ENCODE measurements at regions not wholly inside any gene's neighbourhood (a gene's known extent, or its start where the extent isn't known, plus 50 kb on each side); places are given as distances from the start of the nearest gene placed in this dataset.
"Not testable (repeated sequence)": the region's sequence is repeated elsewhere in the genome, so short reads cannot be mapped to it uniquely, and the experiment has no call there.

- DNase-seq (ENCODE audit: extremely low read depth, insufficient read length), result no peak
- no peaks in the 10 kb centered on the region for H3K36me3 ChIP-seq (ENCODE audit: control insufficient read depth, insufficient read depth, low read length)
- H3K4me3 ChIP-seq (replicated peaks; ENCODE audit: low read depth, low read length), result no peak overlapping the region
- no peaks in the 10 kb centered on the region for H3K27me3 ChIP-seq (replicated peaks; ENCODE audit: control insufficient read depth, insufficient read depth, low read length)
- no peak for TF ChIP-seq CTCF (IDR thresholded peaks at IDR 0.05; ENCODE audit: insufficient read depth, low read length, poor library complexity, severe bottlenecking)
Measured at GRCh38 chrX:73932522-73932921, 80.0 kb upstream of the XIST start.

- Histone ChIP-seq H3K36me3 (ENCODE audit: control insufficient read depth, insufficient read depth, low read length) (no peaks in the 10 kb centered on the region), H3K4me3 (replicated peaks; ENCODE audit: low read depth, low read length) (no peak overlapping the region), H3K27me3 (replicated peaks; ENCODE audit: control insufficient read depth, insufficient read depth, low read length) (no peaks in the 10 kb centered on the region)
- TF ChIP-seq CTCF (IDR thresholded peaks at IDR 0.05; ENCODE audit: insufficient read depth, low read length, poor library complexity, severe bottlenecking), result no peak
- DNase-seq (ENCODE audit: extremely low read depth, insufficient read length), result no peak
Measured at GRCh38 chrX:73930300-73930699, 77.8 kb upstream of the XIST start.

GRCh38 chrX:73922856-73923455 lies 70.4 kb upstream of the XIST start:
- DNase-seq (ENCODE audit: extremely low read depth, insufficient read length), result no peak
- Histone ChIP-seq H3K27me3 (replicated peaks; ENCODE audit: control insufficient read depth, insufficient read depth, low read length) (no peaks in the 10 kb centered on the region), H3K4me3 (replicated peaks; ENCODE audit: low read depth, low read length) (no peak overlapping the region), H3K36me3 (ENCODE audit: control insufficient read depth, insufficient read depth, low read length) (no peaks in the 10 kb centered on the region)
- TF ChIP-seq CTCF (IDR thresholded peaks at IDR 0.05; ENCODE audit: insufficient read depth, low read length, poor library complexity, severe bottlenecking), result no peak

GRCh38 chrX:73916931-73917667 lies 64.6 kb upstream of the XIST start:
- no peak for TF ChIP-seq CTCF (IDR thresholded peaks at IDR 0.05; ENCODE audit: insufficient read depth, low read length, poor library complexity, severe bottlenecking)
- DNase-seq (ENCODE audit: extremely low read depth, insufficient read length), result no peak
- H3K4me3 ChIP-seq (replicated peaks; ENCODE audit: low read depth, low read length), result no peak overlapping the region
- H3K36me3 ChIP-seq (ENCODE audit: control insufficient read depth, insufficient read depth, low read length), result no peaks in the 10 kb centered on the region
- no peaks in the 10 kb centered on the region; the same call in 1 of the 2 replicates for H3K27me3 ChIP-seq (replicated peaks; ENCODE audit: control insufficient read depth, insufficient read depth, low read length)

- H3K36me3 ChIP-seq (ENCODE audit: control insufficient read depth, insufficient read depth, low read length), result no peaks in the 10 kb centered on the region
- TF ChIP-seq CTCF (IDR thresholded peaks at IDR 0.05; ENCODE audit: insufficient read depth, low read length, poor library complexity, severe bottlenecking), result no peak
- H3K4me3 ChIP-seq (replicated peaks; ENCODE audit: low read depth, low read length), result no peak overlapping the region
Measured at GRCh38 chrX:73916489-73916888, 64.0 kb upstream of the XIST start.

GRCh38 chrX:73914792-73915191 lies 62.3 kb upstream of the XIST start:
- not testable (repeated sequence) for DNase-seq (ENCODE audit: extremely low read depth, insufficient read length); H3K4me3 ChIP-seq (replicated peaks; ENCODE audit: low read depth, low read length); H3K36me3 ChIP-seq (ENCODE audit: control insufficient read depth, insufficient read depth, low read length); H3K27me3 ChIP-seq (replicated peaks; ENCODE audit: control insufficient read depth, insufficient read depth, low read length)

More at GRCh38 chrX:73916489-73916888, 64.0 kb upstream of the XIST start:
- DNase-seq (ENCODE audit: extremely low read depth, insufficient read length), result no peak
- H3K27me3 ChIP-seq (replicated peaks; ENCODE audit: control insufficient read depth, insufficient read depth, low read length), result no peaks in the 10 kb centered on the region; the same call in 1 of the 2 replicates
